HG03520 (cell line): ENCODE measurements at regions not wholly inside any gene's neighbourhood (a gene's known extent, or its start where the extent isn't known, plus 50 kb on each side); places are given as distances from the start of the nearest gene placed in this dataset.
"Not testable (repeated sequence)": the region's sequence is repeated elsewhere in the genome, so short reads cannot be mapped to it uniquely, and the experiment has no call there.

ENCODE experiments used
- ATAC-seq: cut with Tn5 transposase; IDR thresholded peaks from one replicate; pipeline ENCODE4 v1.9.1; 2021; ENCODE audit warnings: mild to moderate bottlenecking, moderate library complexity; ENCODE audit not compliant: unreplicated experiment

- ATAC-seq: no peak
Observed at GRCh38 chr4:128458816-128459215, 171.2 kb upstream of the PGRMC2 start.

- ATAC-seq: no peak
Observed at GRCh38 chr4:128457726-128458125, 170.1 kb upstream of the PGRMC2 start.

GRCh38 chr4:128456171-128456570 lies 168.6 kb upstream of the PGRMC2 start:
- ATAC-seq: no peak

DNA sequence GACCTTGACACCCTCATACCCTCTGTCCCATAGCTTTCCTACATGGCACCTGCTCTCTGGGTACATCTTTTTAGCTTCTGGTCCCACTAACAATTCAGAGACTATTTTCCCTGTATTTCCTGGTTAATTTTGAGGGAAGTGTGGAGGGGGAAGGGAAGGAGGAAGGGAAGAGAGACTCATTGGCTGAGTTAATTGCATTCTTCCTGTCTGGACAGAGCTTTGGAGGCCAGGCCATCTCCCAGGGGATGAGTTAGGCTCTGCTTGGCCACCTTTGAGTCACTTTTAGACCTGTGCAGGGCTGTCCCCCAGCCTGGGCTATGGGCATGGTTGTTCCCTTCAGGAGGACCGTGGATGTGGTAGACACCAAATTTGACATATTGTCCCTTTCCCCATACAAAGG lies 167.9 kb upstream of the PGRMC2 start:
- no peak for ATAC-seq

DNA sequence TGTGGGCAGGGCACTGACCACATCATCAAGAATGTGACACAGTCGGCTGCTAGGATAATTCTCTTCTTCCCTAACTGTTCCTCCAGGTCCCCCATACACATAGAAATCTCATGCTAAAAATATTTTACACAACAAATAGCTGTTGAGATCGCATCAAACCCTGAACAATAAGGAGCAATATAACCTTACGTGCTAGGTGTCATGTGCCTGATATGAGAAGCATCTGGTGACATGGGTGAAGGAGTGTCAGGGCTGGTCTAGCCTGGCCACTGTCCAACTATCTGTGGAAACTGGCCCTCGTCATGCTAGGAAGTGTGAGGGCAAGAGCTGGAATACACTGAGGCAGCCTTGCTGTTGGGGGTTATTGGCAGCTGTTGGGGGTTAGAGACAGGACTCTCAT lies 167.3 kb upstream of the PGRMC2 start:
- ATAC-seq: no peak

DNA sequence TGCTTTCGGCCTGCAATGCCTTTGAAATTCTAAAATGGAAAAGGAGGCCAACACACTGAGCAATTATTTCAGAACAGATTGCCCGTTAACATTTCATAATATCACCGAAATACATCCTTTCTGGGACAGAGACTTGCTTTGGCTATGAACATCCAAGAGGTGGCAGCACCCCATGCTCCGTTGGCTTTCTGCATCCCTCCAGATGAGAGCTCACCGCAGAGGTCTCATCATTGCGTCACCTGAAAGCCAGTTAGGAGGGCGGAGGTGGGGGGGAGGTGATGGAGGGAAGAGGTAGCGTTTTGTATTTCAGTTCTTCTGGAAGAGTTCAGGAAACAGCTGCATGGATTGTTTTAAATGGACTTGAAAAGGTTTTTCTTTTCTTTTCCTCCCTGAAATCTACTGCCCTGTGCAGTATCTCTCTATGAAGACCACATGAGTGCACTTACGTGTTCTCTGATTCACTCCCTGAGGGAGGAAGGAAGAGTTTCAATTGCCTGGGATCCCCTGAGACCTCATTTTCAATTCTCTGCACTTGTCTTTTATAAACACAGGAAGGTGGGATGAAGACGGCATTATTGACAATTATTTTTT lies 166.8 kb upstream of the PGRMC2 start:
- ATAC-seq: peak; percentile 99

- no peak for ATAC-seq
Observed at GRCh38 chr4:128452415-128452814, 164.8 kb upstream of the PGRMC2 start.

GRCh38 chr4:128451270-128451905 lies 163.8 kb upstream of the PGRMC2 start:
- no peak for ATAC-seq

DNA sequence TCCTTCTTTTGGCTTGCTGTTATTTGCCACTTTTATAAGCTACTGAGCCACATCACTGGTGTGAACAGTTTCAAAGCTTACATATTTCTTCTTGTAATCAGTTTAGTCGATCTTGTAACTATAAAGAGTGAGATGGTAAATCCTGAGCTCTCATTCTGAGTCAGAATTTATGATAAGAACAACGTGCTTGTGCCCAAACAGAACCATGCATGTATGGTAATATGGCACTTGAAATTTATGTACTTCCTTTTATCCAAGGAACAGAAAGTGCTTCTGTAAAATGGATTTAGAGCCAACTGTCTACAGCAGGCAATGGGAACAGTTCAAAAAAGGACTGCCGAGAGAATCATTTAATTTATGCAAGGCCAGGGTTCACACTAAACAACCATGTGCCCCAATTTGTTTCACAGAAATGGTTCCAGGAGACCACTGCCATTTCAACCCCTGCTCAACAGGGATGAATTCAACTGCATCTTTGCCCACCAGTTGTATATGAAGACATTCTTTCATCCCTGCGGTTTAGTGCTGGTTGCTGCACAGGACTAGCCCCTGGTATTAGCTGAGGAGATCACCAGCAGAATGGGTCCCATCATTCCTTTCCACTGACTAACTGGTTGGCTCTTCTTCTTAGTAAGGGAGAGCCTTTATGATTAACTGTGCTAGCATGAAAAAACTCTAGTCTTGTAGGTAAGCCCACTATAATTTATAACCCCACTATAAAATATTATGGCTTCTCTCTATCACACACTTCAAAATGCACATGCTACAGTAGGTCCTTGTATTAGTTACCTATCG lies 162.9 kb upstream of the PGRMC2 start:
- no peak for ATAC-seq

DNA sequence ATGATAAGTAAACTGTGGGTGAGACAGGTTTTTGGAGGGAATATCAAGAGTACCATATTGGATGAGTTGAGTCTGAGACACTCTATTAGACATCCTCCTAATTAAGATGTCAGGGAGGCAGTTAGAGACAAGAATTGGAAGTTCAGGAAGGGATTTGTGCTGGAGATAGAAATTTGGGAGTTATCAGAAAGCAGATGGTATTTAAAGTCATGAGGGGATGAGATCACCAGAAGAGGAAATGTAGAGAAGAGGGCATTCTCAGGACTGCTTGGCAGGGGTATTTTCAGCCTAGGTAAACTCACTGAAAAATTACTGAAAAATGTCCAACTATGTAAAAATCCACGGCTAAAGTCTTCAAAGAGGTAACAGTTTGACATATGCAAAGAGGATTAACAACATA lies 161.6 kb upstream of the PGRMC2 start:
- no peak for ATAC-seq

GRCh38 chr4:128444544-128445302 lies 157.1 kb upstream of the PGRMC2 start:
- ATAC-seq: no peak

DNA sequence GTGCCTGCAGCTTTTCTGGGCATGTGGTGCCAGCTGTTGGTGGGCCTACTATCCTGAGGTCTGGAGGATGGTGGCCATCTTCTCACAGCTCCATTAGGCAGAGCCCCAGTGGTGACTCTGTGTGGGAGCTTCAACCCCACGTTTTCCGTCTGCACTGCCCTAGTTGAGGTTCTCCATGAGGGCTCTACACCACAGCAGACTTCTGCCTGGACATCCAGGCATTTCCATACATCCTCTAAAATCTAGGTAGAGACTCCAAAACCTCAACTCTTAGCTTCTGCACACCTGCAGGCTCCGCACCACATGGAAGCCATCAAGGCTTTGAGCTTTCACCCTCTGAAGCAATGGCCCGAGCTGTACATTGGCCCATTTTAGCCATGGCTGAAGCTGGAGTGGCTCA lies 153.3 kb upstream of the PGRMC2 start:
- ATAC-seq: no peak

DNA sequence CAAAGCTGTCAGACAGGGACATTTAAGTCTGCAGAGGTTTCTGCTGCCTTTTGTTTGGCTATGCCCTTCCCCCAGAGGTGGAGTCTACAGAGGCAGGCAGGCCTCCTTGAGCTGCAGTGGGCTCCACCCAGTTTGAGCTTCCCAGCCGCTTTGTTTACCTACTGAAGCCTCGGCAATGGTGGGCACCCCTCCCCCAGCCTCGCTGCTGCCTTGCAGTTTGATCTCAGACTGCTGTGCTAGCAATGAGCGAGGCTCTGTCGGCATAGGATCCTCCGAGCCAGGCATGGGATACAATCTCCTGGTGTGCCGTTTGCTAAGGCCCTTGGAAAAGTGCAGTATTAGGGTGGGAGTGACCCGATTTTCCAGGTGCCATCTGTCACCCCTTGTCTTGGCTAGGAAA lies 149.4 kb upstream of the PGRMC2 start:
- ATAC-seq: not testable (repeated sequence)

DNA sequence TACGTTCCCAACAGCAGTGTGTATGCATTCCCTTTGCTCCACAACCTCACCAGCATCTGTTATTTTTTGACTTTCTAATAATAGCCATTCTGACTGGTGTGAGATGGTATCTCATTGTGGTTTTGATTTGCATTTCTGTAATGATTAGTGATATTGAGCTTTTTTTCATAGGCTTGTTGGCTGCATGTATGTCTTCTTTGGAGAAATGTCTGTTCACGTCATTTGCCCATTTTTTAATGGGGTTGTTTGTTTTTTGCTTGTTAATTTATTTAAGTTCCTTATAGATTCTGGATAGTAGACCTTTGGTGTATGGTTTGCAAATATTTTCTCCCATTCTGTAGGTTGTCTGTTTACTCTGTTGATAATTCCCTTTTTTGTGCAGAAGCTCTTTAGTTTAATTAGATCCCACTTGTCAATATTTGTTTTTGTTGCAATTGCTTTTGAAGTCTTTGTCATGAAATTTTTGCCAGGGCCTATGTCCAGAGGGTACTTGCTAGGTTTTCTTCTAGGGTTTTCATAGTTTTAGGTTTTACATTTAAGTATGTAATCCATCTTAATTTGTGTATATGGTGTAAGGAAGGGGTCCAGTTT lies 141.5 kb upstream of the PGRMC2 start:
- ATAC-seq: not testable (repeated sequence)

DNA sequence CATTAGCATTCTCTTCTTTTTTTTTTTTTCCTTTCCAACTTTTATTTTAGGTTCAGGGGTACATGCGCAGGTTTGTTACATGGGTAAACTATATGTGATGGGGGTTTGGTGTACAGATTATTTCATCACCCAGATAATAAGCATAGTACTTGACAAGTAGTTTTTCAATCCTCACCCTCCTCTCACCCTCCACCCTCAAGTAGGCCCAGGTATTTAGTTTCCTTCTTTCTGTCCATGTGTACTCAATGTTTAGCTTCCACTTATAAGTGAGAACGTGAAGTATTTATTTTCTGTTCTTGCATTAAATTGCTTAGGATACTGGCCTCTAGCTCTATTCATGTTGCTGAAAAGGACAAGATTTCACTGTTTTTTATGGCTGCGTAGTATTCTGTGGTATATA lies 140.8 kb upstream of the PGRMC2 start:
- no peak for ATAC-seq

DNA sequence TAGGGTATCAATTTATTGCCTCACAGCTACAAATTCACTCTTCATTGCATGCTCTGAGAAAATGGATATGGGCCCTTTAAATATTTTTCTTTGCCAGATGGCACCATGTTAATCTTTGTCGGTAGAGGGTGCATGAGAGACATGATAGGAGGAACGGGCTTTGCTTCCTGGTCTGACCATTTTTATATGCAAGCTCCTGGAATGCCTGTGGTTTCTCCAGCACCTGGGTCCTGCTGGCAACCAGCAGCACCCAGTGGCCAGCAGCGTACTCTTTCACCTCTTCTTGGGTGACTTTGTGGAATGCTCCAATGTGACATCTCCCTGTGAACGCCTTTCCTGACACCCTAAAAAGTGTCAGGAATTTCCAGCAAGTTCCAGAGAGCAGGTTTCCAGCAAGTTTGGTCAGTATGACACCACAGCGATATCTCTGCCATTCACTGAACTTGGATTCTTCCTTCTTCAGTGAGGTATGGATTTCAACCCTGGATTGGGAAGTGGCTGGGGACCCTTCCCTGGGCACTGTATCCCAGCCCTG lies 140.3 kb upstream of the PGRMC2 start:
- ATAC-seq: no peak

GRCh38 chr4:128424527-128425497 lies 137.2 kb upstream of the PGRMC2 start:
- ATAC-seq: no peak

GRCh38 chr4:128422296-128422695 lies 134.7 kb upstream of the PGRMC2 start:
- peak; percentile 57 for ATAC-seq

- ATAC-seq: no peak
Observed at GRCh38 chr4:128416921-128417320, 129.3 kb upstream of the PGRMC2 start.

DNA sequence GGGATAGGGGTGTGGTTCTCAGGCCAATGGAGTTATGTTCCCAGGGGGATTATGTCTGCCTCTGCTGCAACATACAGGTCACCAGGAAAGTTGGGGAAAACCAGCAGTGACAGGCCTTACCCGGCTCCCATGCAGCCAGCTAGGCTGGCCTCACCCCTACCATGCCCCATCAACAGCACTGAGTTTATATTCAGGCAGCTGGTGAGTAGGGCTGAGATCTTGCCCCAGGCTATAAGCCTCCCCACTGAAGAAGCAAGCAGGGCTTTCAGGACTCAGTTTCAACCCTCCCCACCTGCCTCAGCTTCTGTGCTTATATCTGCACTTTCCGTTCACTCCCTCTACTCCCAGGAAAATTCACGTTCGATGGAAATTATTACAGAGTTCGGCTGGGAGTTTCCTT lies 122.4 kb upstream of the PGRMC2 start:
- ATAC-seq: no peak
